ENCODE measurements at regions not wholly inside any gene's neighbourhood (a gene's known extent, or its start where the extent isn't known, plus 50 kb on each side); places are given as distances from the start of the nearest gene placed in this dataset.

GRCh38 chr9:75200892-75201470 lies 112.7 kb downstream of the OSTF1 start:
- peak; percentile 70 for TF ChIP-seq CTCF (IDR thresholded peaks at IDR 0.05; ENCODE audit: poor library complexity)
- no peak for TF ChIP-seq EZH2 (IDR thresholded peaks at IDR 0.05; ENCODE audit: borderline replicate concordance)

Measured in hepatocyte (in vitro differentiated cells).